D721Med (cell line): ENCODE measurements at regions not wholly inside any gene's neighbourhood (a gene's known extent, or its start where the extent isn't known, plus 50 kb on each side); places are given as distances from the start of the nearest gene placed in this dataset.

Experiments
- DNase-seq: peaks from one replicate; pipeline ENCODE4 v3.0.0; 2011; ENCODE audit warnings: low spot score; ENCODE audit not compliant: insufficient read length
- FAIRE-seq: peaks from 2 replicates; lab custom pipeline; 2011; peaks lifted over from hg19 to GRCh38; lab: Jason Lieb, UNC
- CTCF ChIP-seq: IDR thresholded peaks from 2 replicates; pipeline ENCODE4 v1.5.1; 2012; ENCODE audit warnings: mild to moderate bottlenecking, control low read depth; ENCODE audit not compliant: insufficient read depth; ENCODE audit errors: missing control alignments

GRCh38 chr3:41007399-41007798 lies 191.9 kb upstream of the CTNNB1 start:
- no peak for FAIRE-seq
- TF ChIP-seq CTCF = no peak

GRCh38 chr3:41011854-41012253 lies 187.5 kb upstream of the CTNNB1 start:
- DNase-seq (no peak), FAIRE-seq (no peak)
- no peak for TF ChIP-seq CTCF

More at GRCh38 chr3:41007399-41007798, 191.9 kb upstream of the CTNNB1 start:
- DNase-seq = no peak

- FAIRE-seq = no peak
- TF ChIP-seq CTCF = no peak
Measured at GRCh38 chr3:41018855-41019254, 180.4 kb upstream of the CTNNB1 start.

GRCh38 chr3:41024031-41024836 lies 175.1 kb upstream of the CTNNB1 start:
- DNase-seq = no peak
- FAIRE-seq = no peak

More at GRCh38 chr3:41018855-41019254, 180.4 kb upstream of the CTNNB1 start:
- DNase-seq = no peak

GRCh38 chr3:41026394-41027177 lies 172.7 kb upstream of the CTNNB1 start:
- no peak for FAIRE-seq
- no peak for DNase-seq

More at GRCh38 chr3:41024031-41024836, 175.1 kb upstream of the CTNNB1 start:
- no peak for TF ChIP-seq CTCF

GRCh38 chr3:41029356-41029755 lies 169.9 kb upstream of the CTNNB1 start:
- no peak for FAIRE-seq
- no peak for DNase-seq
- TF ChIP-seq CTCF = no peak

More at GRCh38 chr3:41026394-41027177, 172.7 kb upstream of the CTNNB1 start:
- no peak for TF ChIP-seq CTCF
